ENCODE measurements at regions not wholly inside any gene's neighbourhood (a gene's known extent, or its start where the extent isn't known, plus 50 kb on each side); places are given as distances from the start of the nearest gene placed in this dataset.

DNA sequence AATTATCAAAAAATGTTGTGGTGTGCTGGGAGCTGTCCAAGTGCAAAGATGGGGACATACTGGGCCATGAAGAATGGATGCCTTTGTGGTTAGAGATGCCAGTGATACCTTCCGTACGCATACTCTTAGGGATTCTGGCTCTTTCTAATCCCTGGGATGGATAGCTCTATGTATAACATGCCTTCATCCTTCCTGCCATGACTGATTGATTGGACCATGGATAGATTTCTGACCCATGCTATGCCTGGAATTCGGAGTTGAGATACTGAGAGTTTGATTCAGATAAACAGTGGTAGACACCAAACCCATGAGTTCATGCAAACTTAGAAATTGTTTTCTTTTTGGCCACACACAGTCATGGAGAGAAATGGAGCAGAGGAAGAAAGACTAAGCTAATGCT is 147.2 kb upstream of the WDFY3 start:
- Histone ChIP-seq H2AFZ (ENCODE audit: low read depth, low read length, severe bottlenecking) (no peak overlapping the region), H3K79me2 (ENCODE audit: insufficient read depth, low read length) (no peaks in the 10 kb centered on the region), H4K20me1 (ENCODE audit: low read depth, low read length) (no peaks in the 10 kb centered on the region), H3K9me2 (replicated peaks; ENCODE audit: insufficient read depth, low read length) (no peaks in the 10 kb centered on the region), H3K9ac (ENCODE audit: low read length) (no peak overlapping the region), H3K4me3 (ENCODE audit: insufficient read depth, low read length, poor library complexity, severe bottlenecking) (no peak overlapping the region), H3K27me3 (ENCODE audit: low read length) (no peaks in the 10 kb centered on the region), H3F3A (ENCODE audit: insufficient read depth) (no peaks in the 10 kb centered on the region), H3K27ac (ENCODE audit: low read depth, low read length) (no peak overlapping the region), H3K9me3 (ENCODE audit: insufficient read depth, low read length) (no peaks in the 10 kb centered on the region), H3K4me2 (ENCODE audit: low read depth, low read length, poor library complexity, severe bottlenecking) (no peak overlapping the region), H3K36me3 (ENCODE audit: low read length) (no peaks in the 10 kb centered on the region)
- no peak for TF ChIP-seq EZH2phosphoT487 (conservative IDR thresholded peaks at IDR 0.05; ENCODE audit: low read length)
- TF ChIP-seq, protein P1, sequence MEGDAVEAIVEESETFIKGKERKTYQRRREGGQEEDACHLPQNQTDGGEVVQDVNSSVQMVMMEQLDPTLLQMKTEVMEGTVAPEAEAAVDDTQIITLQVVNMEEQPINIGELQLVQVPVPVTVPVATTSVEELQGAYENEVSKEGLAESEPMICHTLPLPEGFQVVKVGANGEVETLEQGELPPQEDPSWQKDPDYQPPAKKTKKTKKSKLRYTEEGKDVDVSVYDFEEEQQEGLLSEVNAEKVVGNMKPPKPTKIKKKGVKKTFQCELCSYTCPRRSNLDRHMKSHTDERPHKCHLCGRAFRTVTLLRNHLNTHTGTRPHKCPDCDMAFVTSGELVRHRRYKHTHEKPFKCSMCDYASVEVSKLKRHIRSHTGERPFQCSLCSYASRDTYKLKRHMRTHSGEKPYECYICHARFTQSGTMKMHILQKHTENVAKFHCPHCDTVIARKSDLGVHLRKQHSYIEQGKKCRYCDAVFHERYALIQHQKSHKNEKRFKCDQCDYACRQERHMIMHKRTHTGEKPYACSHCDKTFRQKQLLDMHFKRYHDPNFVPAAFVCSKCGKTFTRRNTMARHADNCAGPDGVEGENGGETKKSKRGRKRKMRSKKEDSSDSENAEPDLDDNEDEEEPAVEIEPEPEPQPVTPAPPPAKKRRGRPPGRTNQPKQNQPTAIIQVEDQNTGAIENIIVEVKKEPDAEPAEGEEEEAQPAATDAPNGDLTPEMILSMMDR (IDR thresholded peaks at IDR 0.05; ENCODE audit: insufficient read depth, low read length, poor library complexity, severe bottlenecking): no peak

DNA sequence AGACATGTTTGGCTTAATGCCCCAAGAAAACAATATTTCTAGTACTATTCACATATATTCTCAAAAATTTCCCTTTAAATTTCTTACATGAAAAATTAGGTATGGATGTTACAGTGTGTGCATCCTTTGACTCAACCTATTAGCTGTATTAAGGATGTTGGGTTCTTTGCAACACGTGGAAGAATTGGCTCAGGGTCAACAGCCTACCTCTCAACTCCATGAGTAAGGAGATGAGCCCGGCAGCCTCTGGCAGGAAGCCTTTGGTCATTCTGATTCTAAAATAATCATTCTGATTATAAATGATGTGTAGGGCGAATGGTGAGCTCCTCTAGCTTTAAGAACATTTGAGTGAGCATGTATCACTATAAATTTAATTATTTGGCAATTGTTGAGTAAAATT is 148.0 kb upstream of the WDFY3 start:
- Histone ChIP-seq H3F3A (ENCODE audit: insufficient read depth) (no peaks in the 10 kb centered on the region), H3K9ac (ENCODE audit: low read length) (no peak overlapping the region), H3K9me2 (replicated peaks; ENCODE audit: insufficient read depth, low read length) (no peaks in the 10 kb centered on the region), H4K20me1 (ENCODE audit: low read depth, low read length) (no peaks in the 10 kb centered on the region), H3K4me3 (ENCODE audit: insufficient read depth, low read length, poor library complexity, severe bottlenecking) (no peak overlapping the region), H3K9me3 (ENCODE audit: insufficient read depth, low read length) (no peaks in the 10 kb centered on the region), H3K36me3 (ENCODE audit: low read length) (no peaks in the 10 kb centered on the region), H3K4me2 (ENCODE audit: low read depth, low read length, poor library complexity, severe bottlenecking) (no peak overlapping the region), H3K27ac (ENCODE audit: low read depth, low read length) (no peak overlapping the region), H3K27me3 (ENCODE audit: low read length) (no peaks in the 10 kb centered on the region), H3K79me2 (ENCODE audit: insufficient read depth, low read length) (no peaks in the 10 kb centered on the region), H2AFZ (ENCODE audit: low read depth, low read length, severe bottlenecking) (no peak overlapping the region)
- no peak for TF ChIP-seq EZH2phosphoT487 (conservative IDR thresholded peaks at IDR 0.05; ENCODE audit: low read length)
- TF ChIP-seq, protein P1 (IDR thresholded peaks at IDR 0.05; ENCODE audit: insufficient read depth, low read length, poor library complexity, severe bottlenecking): no peak

DNA sequence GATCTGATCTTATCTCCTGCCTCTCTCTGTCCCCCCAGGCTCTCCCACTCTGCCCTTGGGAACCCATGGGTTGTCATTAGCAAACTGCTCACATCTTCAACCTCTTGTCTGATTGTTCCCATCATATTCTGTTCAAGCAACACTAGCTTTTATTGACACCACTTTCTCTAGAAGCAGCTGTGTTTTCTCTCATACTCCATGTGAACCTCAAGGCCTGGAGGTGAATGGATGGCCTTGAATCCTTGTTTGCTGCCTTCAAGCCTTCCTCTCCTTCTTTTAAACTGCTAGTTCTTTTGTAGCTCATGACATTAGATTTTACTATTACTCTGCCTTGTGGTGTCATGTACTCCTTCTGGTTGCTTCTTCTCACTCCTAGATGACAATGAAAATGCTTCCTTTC is 149.5 kb upstream of the WDFY3 start:
- H4K20me1 ChIP-seq (ENCODE audit: low read depth, low read length): no peaks in the 10 kb centered on the region
- H3K9me2 ChIP-seq (replicated peaks; ENCODE audit: insufficient read depth, low read length): no peaks in the 10 kb centered on the region
- no peaks in the 10 kb centered on the region for H3K27me3 ChIP-seq (ENCODE audit: low read length)
- no peak overlapping the region for H3K9ac ChIP-seq (ENCODE audit: low read length)
- no peak overlapping the region for H3K4me3 ChIP-seq (ENCODE audit: insufficient read depth, low read length, poor library complexity, severe bottlenecking)
- no peaks in the 10 kb centered on the region for H3K36me3 ChIP-seq (ENCODE audit: low read length)
- no peak overlapping the region for H3K4me2 ChIP-seq (ENCODE audit: low read depth, low read length, poor library complexity, severe bottlenecking)
- no peaks in the 10 kb centered on the region for H3K9me3 ChIP-seq (ENCODE audit: insufficient read depth, low read length)
- no peaks in the 10 kb centered on the region for H3K79me2 ChIP-seq (ENCODE audit: insufficient read depth, low read length)
- no peaks in the 10 kb centered on the region for H3F3A ChIP-seq (ENCODE audit: insufficient read depth)
- no peak for TF ChIP-seq EZH2phosphoT487 (conservative IDR thresholded peaks at IDR 0.05; ENCODE audit: low read length)
- TF ChIP-seq, protein P1 (IDR thresholded peaks at IDR 0.05; ENCODE audit: insufficient read depth, low read length, poor library complexity, severe bottlenecking): no peak
- H2AFZ ChIP-seq (ENCODE audit: low read depth, low read length, severe bottlenecking): no peak overlapping the region
- no peak overlapping the region for H3K27ac ChIP-seq (ENCODE audit: low read depth, low read length)

DNA sequence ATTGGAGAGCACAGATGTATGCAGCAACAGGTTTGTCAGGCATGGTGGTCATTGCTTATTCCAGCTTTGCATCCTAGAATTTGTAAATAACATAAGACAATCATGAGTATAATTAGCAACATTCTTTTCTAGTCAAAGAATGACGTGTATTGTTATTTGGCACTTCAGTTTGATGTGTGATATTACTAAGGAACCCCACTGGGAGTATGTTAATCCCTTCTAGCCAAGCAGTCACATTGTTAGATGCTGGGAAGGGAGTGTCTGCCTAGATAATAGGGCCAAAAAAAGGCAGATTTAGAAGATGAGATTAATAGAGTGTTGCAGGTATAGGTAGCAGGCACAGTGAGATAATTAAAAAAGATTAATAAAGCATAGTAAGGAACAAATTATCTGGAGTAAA is 159.2 kb upstream of the WDFY3 start:
- H3K79me2 ChIP-seq (ENCODE audit: insufficient read depth, low read length): no peaks in the 10 kb centered on the region
- no peaks in the 10 kb centered on the region for H3F3A ChIP-seq (ENCODE audit: insufficient read depth)
- H3K9me3 ChIP-seq (ENCODE audit: insufficient read depth, low read length): no peaks in the 10 kb centered on the region
- no peak overlapping the region for H3K4me2 ChIP-seq (ENCODE audit: low read depth, low read length, poor library complexity, severe bottlenecking)
- no peaks in the 10 kb centered on the region for H3K36me3 ChIP-seq (ENCODE audit: low read length)
- H3K4me3 ChIP-seq (ENCODE audit: insufficient read depth, low read length, poor library complexity, severe bottlenecking): no peak overlapping the region
- no peak overlapping the region for H3K9ac ChIP-seq (ENCODE audit: low read length)
- H3K27ac ChIP-seq (ENCODE audit: low read depth, low read length): no peak overlapping the region
- H3K9me2 ChIP-seq (replicated peaks; ENCODE audit: insufficient read depth, low read length): no peaks in the 10 kb centered on the region
- H2AFZ ChIP-seq (ENCODE audit: low read depth, low read length, severe bottlenecking): no peak overlapping the region
- no peak for TF ChIP-seq EZH2phosphoT487 (conservative IDR thresholded peaks at IDR 0.05; ENCODE audit: low read length)
- TF ChIP-seq, protein P1 (IDR thresholded peaks at IDR 0.05; ENCODE audit: insufficient read depth, low read length, poor library complexity, severe bottlenecking): no peak
- H4K20me1 ChIP-seq (ENCODE audit: low read depth, low read length): no peaks in the 10 kb centered on the region
- no peaks in the 10 kb centered on the region for H3K27me3 ChIP-seq (ENCODE audit: low read length)

All from SU-DHL-6 (cell line).